OCI-LY3 (cell line): ENCODE measurements at regions not wholly inside any gene's neighbourhood (a gene's known extent, or its start where the extent isn't known, plus 50 kb on each side); places are given as distances from the start of the nearest gene placed in this dataset.

Experiments used
- EZH2phosphoT487 ChIP-seq: fragments of 200-600 bp; shearing (Covaris generic); IDR thresholded peaks from 2 replicates; pipeline ENCODE4 v1.6.1; 2018; ENCODE audit warnings: antibody characterized with exemption, mixed run types, low read depth
- TF ChIP-seq, protein P1 (sequence below): fragments of 200-600, 300-600 bp; sonication (generic); IDR thresholded peaks from 2 replicates; pipeline ENCODE4 v1.5.1; 2014; ENCODE audit warnings: antibody characterized with exemption, low read length, low read depth

- TF ChIP-seq, protein P1, sequence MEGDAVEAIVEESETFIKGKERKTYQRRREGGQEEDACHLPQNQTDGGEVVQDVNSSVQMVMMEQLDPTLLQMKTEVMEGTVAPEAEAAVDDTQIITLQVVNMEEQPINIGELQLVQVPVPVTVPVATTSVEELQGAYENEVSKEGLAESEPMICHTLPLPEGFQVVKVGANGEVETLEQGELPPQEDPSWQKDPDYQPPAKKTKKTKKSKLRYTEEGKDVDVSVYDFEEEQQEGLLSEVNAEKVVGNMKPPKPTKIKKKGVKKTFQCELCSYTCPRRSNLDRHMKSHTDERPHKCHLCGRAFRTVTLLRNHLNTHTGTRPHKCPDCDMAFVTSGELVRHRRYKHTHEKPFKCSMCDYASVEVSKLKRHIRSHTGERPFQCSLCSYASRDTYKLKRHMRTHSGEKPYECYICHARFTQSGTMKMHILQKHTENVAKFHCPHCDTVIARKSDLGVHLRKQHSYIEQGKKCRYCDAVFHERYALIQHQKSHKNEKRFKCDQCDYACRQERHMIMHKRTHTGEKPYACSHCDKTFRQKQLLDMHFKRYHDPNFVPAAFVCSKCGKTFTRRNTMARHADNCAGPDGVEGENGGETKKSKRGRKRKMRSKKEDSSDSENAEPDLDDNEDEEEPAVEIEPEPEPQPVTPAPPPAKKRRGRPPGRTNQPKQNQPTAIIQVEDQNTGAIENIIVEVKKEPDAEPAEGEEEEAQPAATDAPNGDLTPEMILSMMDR: no peak
- no peak for TF ChIP-seq EZH2phosphoT487
Measured at GRCh38 chr1:212555426-212555825, 53.1 kb upstream of the ATF3 start.
